ENCODE measurements at regions not wholly inside any gene's neighbourhood (a gene's known extent, or its start where the extent isn't known, plus 50 kb on each side); places are given as distances from the start of the nearest gene placed in this dataset.
"Not testable (repeated sequence)": the region's sequence is repeated elsewhere in the genome, so short reads cannot be mapped to it uniquely, and the experiment has no call there.

GRCh38 chr3:110966966-110967663 lies 104.5 kb upstream of the NECTIN3 start:
- Histone ChIP-seq H3K9me3 (ENCODE audit: low read depth, low read length) (peaks cover 3% of the 10 kb centered on the region), H3K4me3 (ENCODE audit: low read length) (no peak overlapping the region), H3K27me3 (ENCODE audit: insufficient read depth, low read length) (no peaks in the 10 kb centered on the region), H3K4me1 (ENCODE audit: insufficient read depth, low read length) (no peaks in the 10 kb centered on the region)

DNA sequence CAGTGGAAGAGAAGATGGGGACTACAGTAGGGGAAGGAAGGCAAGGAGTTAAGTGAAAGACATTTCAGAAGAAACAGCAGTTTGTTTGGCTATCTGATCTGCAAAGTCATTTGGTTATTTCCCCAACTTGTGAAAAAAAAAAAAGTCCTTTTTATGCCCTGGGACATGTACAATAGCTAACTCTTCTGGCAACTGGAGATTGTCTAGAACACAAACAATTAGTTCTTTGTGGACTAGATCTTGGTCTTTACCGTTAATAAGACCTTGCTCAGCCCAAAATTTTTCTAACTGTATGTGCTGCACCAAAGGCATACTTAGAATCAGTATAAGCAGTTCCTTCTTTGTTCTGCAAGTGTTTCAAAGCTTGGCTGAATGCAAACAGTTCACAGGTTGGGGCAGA lies 103.5 kb upstream of the NECTIN3 start:
- Histone ChIP-seq H3K9me3 (ENCODE audit: low read depth, low read length) (no peaks in the 10 kb centered on the region), H3K4me1 (ENCODE audit: insufficient read depth, low read length) (no peaks in the 10 kb centered on the region), H3K4me3 (ENCODE audit: low read length) (no peak overlapping the region), H3K27me3 (ENCODE audit: insufficient read depth, low read length) (no peaks in the 10 kb centered on the region)

GRCh38 chr3:110969229-110970211 lies 102.1 kb upstream of the NECTIN3 start:
- no peaks in the 10 kb centered on the region for H3K4me1 ChIP-seq (ENCODE audit: insufficient read depth, low read length)
- no peaks in the 10 kb centered on the region for H3K9me3 ChIP-seq (ENCODE audit: low read depth, low read length)
- no peak overlapping the region for H3K4me3 ChIP-seq (ENCODE audit: low read length)
- H3K27me3 ChIP-seq (ENCODE audit: insufficient read depth, low read length) = no peaks in the 10 kb centered on the region

- no peak overlapping the region for H3K4me3 ChIP-seq (ENCODE audit: low read length)
- no peaks in the 10 kb centered on the region for H3K4me1 ChIP-seq (ENCODE audit: insufficient read depth, low read length)
- no peaks in the 10 kb centered on the region for H3K9me3 ChIP-seq (ENCODE audit: low read depth, low read length)
- H3K27me3 ChIP-seq (ENCODE audit: insufficient read depth, low read length) = no peaks in the 10 kb centered on the region
These were observed 100.5 kb upstream of the NECTIN3 start for GRCh38 chr3:110971010-110971601.

GRCh38 chr3:110973263-110973895 lies 98.2 kb upstream of the NECTIN3 start:
- no peaks in the 10 kb centered on the region for H3K9me3 ChIP-seq (ENCODE audit: low read depth, low read length)
- H3K27me3 ChIP-seq (ENCODE audit: insufficient read depth, low read length) = no peaks in the 10 kb centered on the region
- no peaks in the 10 kb centered on the region for H3K4me1 ChIP-seq (ENCODE audit: insufficient read depth, low read length)
- H3K4me3 ChIP-seq (ENCODE audit: low read length) = no peak overlapping the region

DNA sequence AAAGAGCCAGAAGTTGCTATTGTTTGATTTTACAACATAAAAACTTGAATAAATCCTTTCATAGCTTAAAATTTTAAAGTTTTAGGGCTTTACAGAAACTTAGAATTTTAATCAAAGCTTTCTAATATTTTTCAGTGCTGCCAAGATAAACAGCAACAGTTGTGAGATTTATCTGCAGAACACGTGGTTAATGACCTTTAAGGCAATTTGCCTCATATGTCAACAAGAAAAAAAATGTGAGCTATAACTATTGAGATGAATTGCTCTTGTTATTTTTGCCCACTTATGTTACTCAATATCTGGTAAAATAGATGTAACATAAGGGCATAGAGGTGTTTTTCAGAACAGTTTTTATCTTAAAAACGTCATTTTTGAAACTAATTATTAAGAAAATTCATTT lies 96.7 kb upstream of the NECTIN3 start:
- Histone ChIP-seq H3K9me3 (ENCODE audit: low read depth, low read length) (no peaks in the 10 kb centered on the region), H3K27me3 (ENCODE audit: insufficient read depth, low read length) (no peaks in the 10 kb centered on the region), H3K4me3 (ENCODE audit: low read length) (no peak overlapping the region), H3K4me1 (ENCODE audit: insufficient read depth, low read length) (no peaks in the 10 kb centered on the region)

GRCh38 chr3:110984456-110985250 lies 87.0 kb upstream of the NECTIN3 start:
- Histone ChIP-seq H3K9me3 (ENCODE audit: low read depth, low read length) (peaks cover 9% of the 10 kb centered on the region), H3K4me3 (ENCODE audit: low read length) (no peak overlapping the region), H3K27me3 (ENCODE audit: insufficient read depth, low read length) (no peaks in the 10 kb centered on the region), H3K4me1 (ENCODE audit: insufficient read depth, low read length) (no peaks in the 10 kb centered on the region)

DNA sequence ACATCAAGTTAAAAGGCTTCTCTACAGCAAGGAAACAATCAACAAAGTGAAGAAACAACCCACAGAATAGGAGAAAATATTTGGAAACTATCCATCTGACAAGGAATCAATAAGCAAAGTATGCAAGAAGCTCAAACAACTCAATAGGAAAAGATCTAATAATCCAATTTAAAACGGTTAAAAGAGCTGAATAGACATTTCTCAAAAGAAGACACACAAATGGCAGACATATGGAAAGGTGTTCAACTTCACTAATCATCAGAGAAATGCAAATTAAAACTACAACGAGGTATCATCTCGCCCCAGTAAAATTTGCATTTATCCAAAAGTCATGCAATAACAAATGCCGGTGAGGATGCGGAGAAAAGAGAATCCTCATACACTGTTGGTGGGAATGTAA lies 82.2 kb upstream of the NECTIN3 start:
- H3K27me3 ChIP-seq (ENCODE audit: insufficient read depth, low read length) = no peaks in the 10 kb centered on the region
- peaks cover 10% of the 10 kb centered on the region for H3K9me3 ChIP-seq (ENCODE audit: low read depth, low read length)
- H3K4me3 ChIP-seq (ENCODE audit: low read length) = no peak overlapping the region
- H3K4me1 ChIP-seq (ENCODE audit: insufficient read depth, low read length) = no peaks in the 10 kb centered on the region

DNA sequence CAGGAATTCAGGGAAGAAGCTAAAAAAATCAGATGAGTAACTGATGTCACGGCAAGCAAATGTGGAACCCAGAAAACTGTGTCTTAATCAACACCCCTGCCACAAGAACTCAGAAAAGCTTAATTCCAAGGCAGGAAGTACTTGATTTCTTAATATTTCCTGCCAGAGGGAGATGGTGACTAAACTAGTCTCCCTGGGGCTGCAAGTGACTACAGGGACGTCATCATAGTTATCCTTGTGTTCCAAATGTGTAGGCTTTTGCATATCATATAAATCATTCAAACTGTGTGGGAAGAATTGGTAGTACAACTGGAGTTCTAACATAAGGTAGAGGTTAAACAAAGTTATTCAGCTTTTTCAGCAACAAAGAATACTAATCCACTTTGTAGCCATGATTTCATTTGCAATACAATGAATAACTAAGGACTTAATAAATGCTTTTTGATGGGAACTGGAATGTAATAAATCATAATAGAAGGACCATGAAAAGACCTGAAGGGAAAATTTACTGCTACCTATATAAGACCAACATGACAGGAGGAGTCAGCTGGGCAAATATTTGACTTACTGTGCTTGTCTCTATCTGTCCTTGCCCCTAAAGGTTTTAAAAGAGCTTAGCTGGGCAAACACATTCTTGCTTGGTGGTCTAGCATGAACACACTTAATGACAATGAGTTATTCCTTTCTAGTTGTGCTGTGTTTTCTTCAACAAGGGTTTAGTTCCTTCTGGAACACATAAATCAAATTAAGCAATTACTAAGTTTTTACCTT lies 76.0 kb upstream of the NECTIN3 start:
- Histone ChIP-seq H3K4me1 (ENCODE audit: insufficient read depth, low read length) (no peaks in the 10 kb centered on the region), H3K4me3 (ENCODE audit: low read length) (no peak overlapping the region), H3K27me3 (ENCODE audit: insufficient read depth, low read length) (no peaks in the 10 kb centered on the region), H3K9me3 (ENCODE audit: low read depth, low read length) (no peaks in the 10 kb centered on the region)

DNA sequence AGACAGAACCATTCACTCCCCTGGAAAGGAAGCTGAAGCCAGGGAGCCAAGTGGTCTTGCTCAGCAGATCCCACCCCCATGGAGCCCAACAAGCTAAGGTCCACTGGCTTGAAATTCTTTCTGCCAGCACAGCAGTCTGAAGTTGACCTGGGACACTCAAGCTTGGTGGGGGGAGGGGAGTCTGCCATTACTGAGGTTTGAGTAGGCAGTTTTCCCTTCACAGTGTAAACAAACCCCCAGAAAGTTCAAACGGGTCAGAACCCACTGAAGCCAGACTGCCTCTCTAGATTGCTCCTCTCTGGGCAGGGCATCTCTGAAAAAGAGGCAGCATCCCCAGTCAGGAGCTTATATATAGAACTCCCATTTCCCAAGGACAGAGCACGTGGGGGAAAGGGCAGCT lies 72.8 kb upstream of the NECTIN3 start:
- not testable (repeated sequence) for H3K4me3 ChIP-seq (ENCODE audit: low read length); H3K4me1 ChIP-seq (ENCODE audit: insufficient read depth, low read length)

DNA sequence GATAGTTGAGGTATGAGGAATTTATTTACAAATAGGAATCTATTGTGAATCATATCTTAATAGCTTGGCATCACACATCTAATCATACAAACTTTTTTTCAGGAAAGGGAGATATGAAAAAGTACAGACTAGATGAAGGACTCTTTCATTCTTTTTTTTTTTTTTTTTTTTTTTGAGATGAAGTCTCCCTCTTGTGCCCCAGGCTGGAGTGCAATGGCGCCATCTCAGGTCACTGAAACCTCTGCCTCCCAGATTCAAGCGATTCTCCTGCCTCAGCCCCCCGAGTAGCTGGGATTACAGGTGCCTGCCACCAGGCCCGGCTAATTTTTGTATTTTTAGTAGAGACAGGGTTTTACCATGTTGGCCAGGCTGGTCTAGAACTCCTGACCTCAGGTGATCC lies 65.1 kb upstream of the NECTIN3 start:
- H3K9me3 ChIP-seq (ENCODE audit: low read depth, low read length); H3K4me1 ChIP-seq (ENCODE audit: insufficient read depth, low read length); H3K27me3 ChIP-seq (ENCODE audit: insufficient read depth, low read length); H3K4me3 ChIP-seq (ENCODE audit: low read length): not testable (repeated sequence)

More for the DNA sequence above, 72.8 kb upstream of the NECTIN3 start:
- H3K9me3 ChIP-seq (ENCODE audit: low read depth, low read length); H3K27me3 ChIP-seq (ENCODE audit: insufficient read depth, low read length): not testable (repeated sequence)

GRCh38 chr3:111012388-111013248 lies 59.0 kb upstream of the NECTIN3 start:
- Histone ChIP-seq H3K27me3 (ENCODE audit: insufficient read depth, low read length) (no peaks in the 10 kb centered on the region), H3K4me1 (ENCODE audit: insufficient read depth, low read length) (no peaks in the 10 kb centered on the region)

More at GRCh38 chr3:111012388-111013248, 59.0 kb upstream of the NECTIN3 start:
- no peak overlapping the region for H3K4me3 ChIP-seq (ENCODE audit: low read length)
- H3K9me3 ChIP-seq (ENCODE audit: low read depth, low read length) = no peaks in the 10 kb centered on the region

Data from mononuclear cell (primary cell).